SK-N-SH (cell line): ENCODE measurements at regions not wholly inside any gene's neighbourhood (a gene's known extent, or its start where the extent isn't known, plus 50 kb on each side); places are given as distances from the start of the nearest gene placed in this dataset.

Experiments used
- CTCF ChIP-seq: fragments of 200-600 bp; sonication (generic); IDR thresholded peaks from 2 replicates; pipeline ENCODE4 v1.6.1; 2017; ENCODE audit warnings: antibody characterized with exemption, mild to moderate bottlenecking, moderate library complexity
- EZH2phosphoT487 ChIP-seq: fragments of 200-600 bp; sonication (generic); IDR thresholded peaks from 2 replicates; pipeline ENCODE4 v1.6.1; 2017; ENCODE audit warnings: low read depth, mixed run types, mild to moderate bottlenecking, antibody characterized with exemption, moderate library complexity, borderline replicate concordance
- GABPA ChIP-seq: IDR thresholded peaks from 2 replicates; pipeline ENCODE4 v1.4.0; 2012; ENCODE audit warnings: low read depth, mild to moderate bottlenecking
- MAX ChIP-seq: IDR thresholded peaks from 2 replicates; pipeline ENCODE4 v1.4.0; 2012; ENCODE audit warnings: low read depth
- MXI1 ChIP-seq: IDR thresholded peaks from 2 replicates; pipeline ENCODE4 v1.6.1; 2012; ENCODE audit warnings: mild to moderate bottlenecking, low read depth, low read length, improper control_type of control experiment
- NRF1 ChIP-seq: IDR thresholded peaks from 2 replicates; pipeline ENCODE4 v1.6.1; 2012; ENCODE audit warnings: low read depth, mild to moderate bottlenecking, low read length
- POLR2AphosphoS5 ChIP-seq: IDR thresholded peaks from 2 replicates; pipeline ENCODE4 v1.6.1; 2012; ENCODE audit warnings: low read depth, low read length
- TAF1 ChIP-seq: IDR thresholded peaks from 2 replicates; pipeline ENCODE4 v1.6.1; 2012; ENCODE audit warnings: low read depth, mild to moderate bottlenecking, low read length, moderate library complexity, borderline replicate concordance

DNA sequence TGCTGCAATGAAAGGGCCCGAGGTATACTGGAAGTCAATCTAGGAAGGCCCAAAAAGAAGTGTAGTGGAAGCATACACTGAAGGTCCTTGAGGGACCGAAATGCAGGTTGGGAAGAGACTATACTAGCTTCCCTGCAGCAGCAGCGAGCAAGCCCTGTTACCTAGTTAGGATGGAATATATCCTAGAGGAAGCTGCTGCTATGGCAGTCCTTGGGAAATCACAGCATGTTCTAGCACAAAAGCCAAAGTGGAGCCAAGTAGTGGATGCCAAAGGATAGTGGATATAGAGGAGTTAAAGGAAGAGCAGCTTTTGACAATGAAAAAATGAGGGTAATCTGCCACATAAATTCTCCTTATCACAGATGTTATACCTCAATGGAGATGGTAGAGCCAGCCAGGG, 123.8 kb upstream of the STARD3NL start:
- TF ChIP-seq CTCF (no peak), POLR2AphosphoS5 (no peak), TAF1 (no peak), NRF1 (no peak), EZH2phosphoT487 (no peak), MAX (no peak), MXI1 (no peak), GABPA (no peak)
